ENCODE measurements at regions not wholly inside any gene's neighbourhood (a gene's known extent, or its start where the extent isn't known, plus 50 kb on each side); places are given as distances from the start of the nearest gene placed in this dataset.

GRCh38 chr7:49563693-49564378, 209.6 kb upstream of the VWC2 start:
- no peak overlapping the region for H3K9ac ChIP-seq (ENCODE audit: insufficient read depth, low read length, poor library complexity, severe bottlenecking)
- no peak for DNase-seq
- Mint-ChIP-seq H3K27me3 (ENCODE audit: low read depth in 3 of 3) (peaks cover 0 to 2% (median 1%) of the 10 kb centered on the region in 3 donors), H3K4me1 (no peaks in the 10 kb centered on the region), H3K36me3 (no peaks in the 10 kb centered on the region), H3K27ac (no peak overlapping the region), H3K9me3 (peaks cover 0 to 9% (median 5%) of the 10 kb centered on the region in 7 donors), H3K4me3 (no peak overlapping the region)
- H3K27me3 ChIP-seq (ENCODE audit: control insufficient read depth in 2 of 2, insufficient read depth in 2 of 2, low read length in 2 of 2) = no peaks in the 10 kb centered on the region
- intact Hi-C loops (cut with micrococcal nuclease) = no loop called here
- peaks cover 7 to 11% of the 10 kb centered on the region in 2 donors for H3K9me3 ChIP-seq (replicated peaks in 1 of 2; ENCODE audit: control insufficient read depth in 1 of 2, insufficient read depth in 1 of 2, low read length in 2 of 2)
- WGBS (ENCODE audit: insufficient coverage) = 90% methylated on average over 5 of the region's 8 CpGs
- H3K4me2 ChIP-seq (replicated peaks; ENCODE audit: extremely low read depth, low read length, poor library complexity, severe bottlenecking) = no peak overlapping the region
- no peaks in the 10 kb centered on the region for H4K20me1 ChIP-seq (ENCODE audit: insufficient read depth, low read length)
- no peak overlapping the region for H3K27ac ChIP-seq (ENCODE audit: low read depth in 1 of 2, low read length in 2 of 2)
- H2AFZ ChIP-seq (ENCODE audit: insufficient read depth, low read depth, low read length, poor library complexity, severe bottlenecking) = no peak overlapping the region
- no peak overlapping the region for H3K4me3 ChIP-seq (replicated peaks in 1 of 3; ENCODE audit: low read depth in 2 of 3, low read length in 3 of 3)
- no peaks in the 10 kb centered on the region for H3K79me2 ChIP-seq (ENCODE audit: insufficient read depth, low read length)
- H3K36me3 ChIP-seq (replicated peaks in 1 of 2; ENCODE audit: control insufficient read depth in 1 of 2, insufficient read depth in 2 of 2, low read length in 2 of 2) = no peaks in the 10 kb centered on the region
- TF ChIP-seq CTCF (IDR thresholded peaks at IDR 0.05) = no peak
- H3K4me1 ChIP-seq (ENCODE audit: control insufficient read depth in 1 of 2, insufficient read depth in 2 of 2, low read length in 2 of 2) = no peaks in the 10 kb centered on the region

- intact Hi-C loops (cut with micrococcal nuclease) = no loop called here
- Histone ChIP-seq H2AFZ (ENCODE audit: insufficient read depth, low read depth, low read length, poor library complexity, severe bottlenecking) (no peak overlapping the region), H3K79me2 (ENCODE audit: insufficient read depth, low read length) (no peaks in the 10 kb centered on the region), H3K4me3 (replicated peaks in 1 of 3; ENCODE audit: low read depth in 2 of 3, low read length in 3 of 3) (no peak overlapping the region), H3K36me3 (replicated peaks in 1 of 2; ENCODE audit: control insufficient read depth in 1 of 2, insufficient read depth in 2 of 2, low read length in 2 of 2) (no peaks in the 10 kb centered on the region), H3K9ac (ENCODE audit: insufficient read depth, low read length, poor library complexity, severe bottlenecking) (no peak overlapping the region), H3K27me3 (ENCODE audit: control insufficient read depth in 2 of 2, insufficient read depth in 2 of 2, low read length in 2 of 2) (no peaks in the 10 kb centered on the region), H3K9me3 (replicated peaks in 1 of 2; ENCODE audit: control insufficient read depth in 1 of 2, insufficient read depth in 1 of 2, low read length in 2 of 2) (peaks cover 7 to 11% of the 10 kb centered on the region in 2 donors), H3K27ac (ENCODE audit: low read depth in 1 of 2, low read length in 2 of 2) (no peak overlapping the region), H4K20me1 (ENCODE audit: insufficient read depth, low read length) (no peaks in the 10 kb centered on the region), H3K4me2 (replicated peaks; ENCODE audit: extremely low read depth, low read length, poor library complexity, severe bottlenecking) (no peak overlapping the region), H3K4me1 (ENCODE audit: control insufficient read depth in 1 of 2, insufficient read depth in 2 of 2, low read length in 2 of 2) (no peaks in the 10 kb centered on the region)
- Mint-ChIP-seq H3K27ac (no peak overlapping the region), H3K36me3 (no peaks in the 10 kb centered on the region), H3K27me3 (ENCODE audit: low read depth in 3 of 3) (peaks cover 0 to 2% (median 1%) of the 10 kb centered on the region in 3 donors), H3K4me1 (no peaks in the 10 kb centered on the region), H3K9me3 (peaks cover 0 to 9% (median 5%) of the 10 kb centered on the region in 7 donors), H3K4me3 (no peak overlapping the region)
- no peak for DNase-seq
- no peak for TF ChIP-seq CTCF (IDR thresholded peaks at IDR 0.05)
- WGBS (ENCODE audit: insufficient coverage) = 92% methylated on average over 2 of the region's 2 CpGs
These were observed 209.1 kb upstream of the VWC2 start for GRCh38 chr7:49564379-49564714.
